NB4 (cell line): ENCODE measurements at regions not wholly inside any gene's neighbourhood (a gene's known extent, or its start where the extent isn't known, plus 50 kb on each side); places are given as distances from the start of the nearest gene placed in this dataset.

Source experiments
- MYC ChIP-seq: IDR thresholded peaks from 2 replicates; pipeline ENCODE4 v1.6.1; 2011; ENCODE audit warnings: low read depth, low read length
- POLR2A ChIP-seq: IDR thresholded peaks from 2 replicates; pipeline ENCODE4 v1.6.1; 2011; ENCODE audit warnings: mild to moderate bottlenecking; ENCODE audit not compliant: insufficient read length; ENCODE audit errors: extremely low read depth
- TF ChIP-seq, protein P1 (sequence below): IDR thresholded peaks from one replicate; pipeline ENCODE4 v1.5.1; 2012; ENCODE audit warnings: low read depth, low read length
- TF ChIP-seq, protein P2 (sequence below): IDR thresholded peaks from 2 replicates; pipeline ENCODE4 v1.6.1; 2011; ENCODE audit warnings: low read depth, low read length

DNA sequence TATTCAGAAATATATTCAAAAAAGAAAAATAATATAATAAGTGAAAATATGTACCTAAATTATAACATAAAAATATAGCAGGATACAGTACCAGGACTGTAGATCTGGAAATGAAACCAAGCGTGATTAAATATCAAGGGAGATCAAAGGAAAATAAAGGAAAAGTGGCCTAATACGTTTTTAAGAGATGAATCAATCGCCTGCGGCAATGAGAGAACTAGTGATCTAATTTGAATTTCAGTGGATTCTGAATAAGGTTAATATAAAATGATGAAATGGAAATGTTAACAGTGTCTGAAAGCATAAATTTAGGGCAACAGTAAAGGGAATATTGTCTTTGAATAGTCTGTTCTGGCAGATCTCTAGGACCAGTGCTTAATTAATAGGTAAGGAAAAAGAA, 1761.9 kb upstream of the ACO1 start:
- TF ChIP-seq, protein P1, sequence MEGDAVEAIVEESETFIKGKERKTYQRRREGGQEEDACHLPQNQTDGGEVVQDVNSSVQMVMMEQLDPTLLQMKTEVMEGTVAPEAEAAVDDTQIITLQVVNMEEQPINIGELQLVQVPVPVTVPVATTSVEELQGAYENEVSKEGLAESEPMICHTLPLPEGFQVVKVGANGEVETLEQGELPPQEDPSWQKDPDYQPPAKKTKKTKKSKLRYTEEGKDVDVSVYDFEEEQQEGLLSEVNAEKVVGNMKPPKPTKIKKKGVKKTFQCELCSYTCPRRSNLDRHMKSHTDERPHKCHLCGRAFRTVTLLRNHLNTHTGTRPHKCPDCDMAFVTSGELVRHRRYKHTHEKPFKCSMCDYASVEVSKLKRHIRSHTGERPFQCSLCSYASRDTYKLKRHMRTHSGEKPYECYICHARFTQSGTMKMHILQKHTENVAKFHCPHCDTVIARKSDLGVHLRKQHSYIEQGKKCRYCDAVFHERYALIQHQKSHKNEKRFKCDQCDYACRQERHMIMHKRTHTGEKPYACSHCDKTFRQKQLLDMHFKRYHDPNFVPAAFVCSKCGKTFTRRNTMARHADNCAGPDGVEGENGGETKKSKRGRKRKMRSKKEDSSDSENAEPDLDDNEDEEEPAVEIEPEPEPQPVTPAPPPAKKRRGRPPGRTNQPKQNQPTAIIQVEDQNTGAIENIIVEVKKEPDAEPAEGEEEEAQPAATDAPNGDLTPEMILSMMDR: no peak
- no peak for TF ChIP-seq POLR2A
- TF ChIP-seq, protein P2, sequence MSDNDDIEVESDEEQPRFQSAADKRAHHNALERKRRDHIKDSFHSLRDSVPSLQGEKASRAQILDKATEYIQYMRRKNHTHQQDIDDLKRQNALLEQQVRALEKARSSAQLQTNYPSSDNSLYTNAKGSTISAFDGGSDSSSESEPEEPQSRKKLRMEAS: no peak
- no peak for TF ChIP-seq MYC
